Tongue (tissue), 1 donor: ENCODE measurements at regions not wholly inside any gene's neighbourhood (a gene's known extent, or its start where the extent isn't known, plus 50 kb on each side); places are given as distances from the start of the nearest gene placed in this dataset.
A peak's percentile ranks its signal among the peaks of the same experiment; 100 is the strongest.

Source experiments
- DNase-seq: peaks from one replicate; pipeline ENCODE4 v3.0.0-alpha.2; 2015

- DNase-seq, result no peak
Measured at GRCh38 chr3:76349715-76350480, 564.5 kb upstream of the ZNF717 start.

- no peak for DNase-seq
Measured at GRCh38 chr3:76352051-76352450, 566.7 kb upstream of the ZNF717 start.

GRCh38 chr3:76352511-76353284, 567.3 kb upstream of the ZNF717 start:
- DNase-seq, result no peak

DNA sequence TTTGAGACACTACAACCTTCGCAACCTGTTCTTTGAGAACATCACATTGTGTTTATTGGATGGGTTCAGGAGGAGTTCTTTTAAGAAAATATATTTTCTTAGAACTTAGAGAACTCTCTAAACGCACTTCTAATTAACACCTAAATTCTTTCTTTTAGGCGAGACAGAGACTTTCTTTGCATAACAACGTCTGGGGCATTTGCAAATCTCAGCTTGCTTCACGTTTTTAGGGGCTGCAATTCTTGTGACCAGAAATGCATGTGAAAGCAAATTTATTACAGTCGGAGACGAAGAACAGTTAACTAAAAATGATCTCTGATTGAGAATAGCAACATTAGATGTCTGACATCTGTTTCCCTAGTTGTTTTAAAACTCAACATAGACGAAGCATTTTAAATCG, 568.3 kb upstream of the ZNF717 start:
- DNase-seq, result no peak

GRCh38 chr3:76361010-76361409, 575.7 kb upstream of the ZNF717 start:
- DNase-seq, result no peak

DNA sequence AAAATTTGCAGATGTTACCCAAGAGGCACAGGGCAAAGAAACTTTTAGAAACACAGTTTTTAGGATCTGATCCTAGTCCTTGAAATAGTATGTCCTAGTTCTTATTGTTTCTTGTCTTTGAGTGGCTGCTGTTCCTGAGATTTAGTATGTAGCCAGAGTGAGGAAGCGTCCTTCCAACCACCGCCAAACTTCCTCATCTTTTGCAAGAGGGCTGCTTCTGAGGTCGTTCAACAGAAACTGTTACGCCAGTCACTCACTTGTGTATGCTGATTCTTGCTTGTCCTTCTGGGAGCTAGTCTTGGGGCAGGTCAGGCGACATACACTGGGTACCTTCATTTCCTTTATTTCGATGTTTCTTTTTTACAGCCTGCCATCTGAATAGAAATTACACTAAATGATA, 577.3 kb upstream of the ZNF717 start:
- DNase-seq, result no peak

- no peak for DNase-seq
Measured at GRCh38 chr3:76365275-76365674, 579.9 kb upstream of the ZNF717 start.

- DNase-seq, result no peak
Measured at GRCh38 chr3:76367281-76367680, 581.9 kb upstream of the ZNF717 start.

- no peak for DNase-seq
Measured at GRCh38 chr3:76369170-76369569, 583.8 kb upstream of the ZNF717 start.

- no peak for DNase-seq
Measured at GRCh38 chr3:76370749-76371520, 585.6 kb upstream of the ZNF717 start.

DNA sequence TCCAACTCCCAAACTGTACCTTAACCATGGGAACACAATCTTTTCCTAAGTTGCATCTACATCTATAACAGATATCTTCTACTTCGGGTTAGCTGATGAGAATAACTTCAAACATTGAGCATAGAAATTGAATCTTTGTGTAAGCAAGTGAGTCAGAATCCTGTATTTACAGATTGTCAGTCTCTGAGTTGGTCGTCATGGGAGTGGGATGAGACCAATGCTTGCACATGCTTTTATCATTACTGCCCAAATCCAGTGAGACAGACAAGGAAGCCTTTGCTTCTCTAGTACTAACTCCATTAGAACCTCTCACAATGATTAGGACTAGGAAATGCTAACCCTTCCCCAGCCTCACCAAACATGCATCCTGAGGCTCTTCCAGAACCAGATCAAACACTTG, 587.1 kb upstream of the ZNF717 start:
- no peak for DNase-seq

- no peak for DNase-seq
Measured at GRCh38 chr3:76377074-76377473, 591.7 kb upstream of the ZNF717 start.

- no peak for DNase-seq
Measured at GRCh38 chr3:76378789-76379188, 593.4 kb upstream of the ZNF717 start.

GRCh38 chr3:76383781-76384180, 598.4 kb upstream of the ZNF717 start:
- DNase-seq, result peak; percentile 14

GRCh38 chr3:76387000-76387399, 601.7 kb upstream of the ZNF717 start:
- DNase-seq, result no peak

GRCh38 chr3:76400141-76400540, 614.8 kb upstream of the ZNF717 start:
- no peak for DNase-seq

GRCh38 chr3:76402926-76403325, 617.6 kb upstream of the ZNF717 start:
- no peak for DNase-seq

- DNase-seq, result no peak
Measured at GRCh38 chr3:76403556-76403955, 618.2 kb upstream of the ZNF717 start.

DNA sequence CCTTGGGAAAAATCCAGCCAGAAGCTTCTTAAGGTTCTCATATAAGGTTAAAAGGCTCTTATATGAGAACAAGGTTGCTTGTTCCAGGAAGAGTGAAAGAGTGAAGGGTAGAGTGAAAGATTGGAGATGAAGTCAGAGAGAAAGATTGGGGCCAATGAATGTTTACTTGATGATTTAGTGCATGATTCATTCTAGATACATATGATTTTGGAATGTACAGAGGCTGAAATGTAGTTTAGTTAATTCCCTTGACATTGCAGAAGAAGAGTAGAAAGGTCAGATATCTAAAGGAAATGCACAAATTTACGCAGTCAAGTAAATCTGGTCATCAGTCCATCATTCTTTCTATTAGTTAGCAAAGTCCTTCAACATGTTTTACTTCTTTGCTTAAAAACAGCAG, 619.8 kb upstream of the ZNF717 start:
- no peak for DNase-seq

- DNase-seq, result no peak
Measured at GRCh38 chr3:76410762-76411281, 625.5 kb upstream of the ZNF717 start.

DNA sequence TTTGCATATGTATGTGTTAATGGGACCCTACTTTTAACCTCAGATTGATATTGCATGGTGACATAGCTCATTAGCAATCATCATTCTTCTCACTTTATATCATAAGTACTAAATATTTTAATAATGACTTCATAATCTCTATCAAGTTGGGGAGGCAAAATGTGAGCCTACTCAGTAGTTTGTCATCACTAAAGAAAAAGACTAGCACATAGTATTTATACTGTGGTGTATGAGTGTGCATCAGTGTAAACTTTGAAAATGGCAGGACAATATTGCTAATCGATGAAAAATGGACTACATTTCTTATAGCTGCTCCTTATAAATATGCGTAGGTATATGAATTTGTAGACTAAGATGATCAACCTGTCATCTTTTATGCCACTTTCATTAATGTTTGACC, 624.5 kb upstream of the ROBO2 start:
- no peak for DNase-seq

- no peak for DNase-seq
Measured at GRCh38 chr3:76429581-76430177, 610.2 kb upstream of the ROBO2 start.
